Thyroid gland (tissue), 4 donors: ENCODE measurements at regions not wholly inside any gene's neighbourhood (a gene's known extent, or its start where the extent isn't known, plus 50 kb on each side); places are given as distances from the start of the nearest gene placed in this dataset.

Source experiments
- CTCF ChIP-seq, 6 experiments: fragments of 200-600 bp in 3 of 6; fragments of 450-650 bp in 3 of 6; sonication (generic) in 3 of 6; IDR thresholded peaks; one replicate each; pipeline ENCODE4 v1.5.1; 2016 to 2019; ENCODE audit warnings: antibody characterized with exemption in 6 of 6, mild to moderate bottlenecking in 2 of 6, inconsistent platforms in 1 of 6, moderate library complexity in 1 of 6
- POLR2A ChIP-seq, 2 donors: fragments of 450-650 bp; IDR thresholded peaks; one replicate each; pipeline ENCODE4 v1.6.1; 2017; ENCODE audit warnings: antibody characterized with exemption in 2 of 2, mild to moderate bottlenecking in 2 of 2, moderate library complexity in 1 of 2

GRCh38 chr5:142233083-142234032 lies 91.5 kb downstream of the SPRY4 start:
- TF ChIP-seq CTCF (IDR thresholded peaks at IDR 0.05), result no peak
- TF ChIP-seq POLR2A (IDR thresholded peaks at IDR 0.05), result no peak
